Renal cortex interstitium (tissue), 11 donors: ENCODE measurements at regions not wholly inside any gene's neighbourhood (a gene's known extent, or its start where the extent isn't known, plus 50 kb on each side); places are given as distances from the start of the nearest gene placed in this dataset.

Experiments used
- DNase-seq, 11 donors: peaks; one replicate each; pipeline ENCODE4 v3.0.0-alpha.2; 2013; ENCODE audit warnings: low read depth in 9 of 11, low spot score in 4 of 11; ENCODE audit errors: extremely low read depth in 1 of 11

DNA sequence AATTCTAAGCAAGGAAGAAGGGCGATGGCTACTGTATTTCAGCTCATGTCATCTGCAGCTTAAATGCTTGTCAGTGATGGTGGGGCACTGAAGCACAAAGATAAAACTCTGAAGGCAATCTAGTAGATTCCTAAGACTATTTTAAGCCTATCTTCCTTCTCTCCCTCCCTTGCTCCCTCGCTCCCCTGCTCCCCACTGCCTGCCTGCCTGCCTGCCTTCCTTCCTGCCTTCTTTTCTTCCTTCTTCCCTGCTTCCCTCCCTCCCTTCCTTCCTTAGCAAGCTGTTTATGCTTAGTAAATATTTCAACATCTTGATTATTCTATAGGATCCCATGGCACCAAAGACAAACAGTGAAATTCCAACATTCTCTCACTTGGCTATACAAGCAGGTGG lies 99.6 kb downstream of the OXSM start:
- no peak for DNase-seq

DNA sequence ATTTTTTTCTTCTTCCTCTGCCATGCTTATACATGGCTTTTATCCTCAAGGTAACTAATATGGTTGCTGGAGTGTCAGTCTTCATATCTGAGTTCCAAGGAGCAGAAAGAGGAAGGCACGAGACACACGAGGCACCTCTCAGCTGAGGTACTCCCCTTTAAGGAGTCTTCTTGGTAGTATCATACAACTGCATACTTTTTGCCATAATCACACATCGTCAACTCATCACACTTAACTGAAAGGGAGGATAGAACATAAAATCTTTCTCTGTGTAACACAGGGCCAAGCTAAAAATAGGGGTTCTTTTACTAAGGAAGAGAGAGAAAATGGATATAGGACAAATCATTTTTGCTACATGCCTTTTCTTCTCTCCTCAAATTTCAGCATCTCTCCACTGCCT lies 104.2 kb downstream of the OXSM start:
- no peak for DNase-seq

DNA sequence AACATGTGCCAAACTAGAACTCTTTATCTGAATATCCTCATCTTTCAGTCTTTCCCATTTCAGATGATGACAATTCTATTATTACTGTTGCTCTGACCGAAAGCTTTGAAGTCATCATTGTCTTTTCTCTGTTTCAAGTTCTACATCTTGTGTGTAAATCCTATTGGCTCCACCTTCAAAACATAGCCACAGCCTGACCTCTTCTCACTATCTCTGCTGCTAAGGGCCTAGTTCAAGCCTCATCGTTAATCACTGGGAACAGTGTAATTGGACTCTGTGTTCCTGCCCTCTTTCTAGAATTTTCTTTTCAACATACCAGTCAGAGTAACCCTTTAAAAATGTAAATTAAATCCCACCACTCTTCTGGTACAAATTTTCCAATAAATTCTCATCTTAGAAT lies 105.1 kb downstream of the OXSM start:
- no peak for DNase-seq

DNA sequence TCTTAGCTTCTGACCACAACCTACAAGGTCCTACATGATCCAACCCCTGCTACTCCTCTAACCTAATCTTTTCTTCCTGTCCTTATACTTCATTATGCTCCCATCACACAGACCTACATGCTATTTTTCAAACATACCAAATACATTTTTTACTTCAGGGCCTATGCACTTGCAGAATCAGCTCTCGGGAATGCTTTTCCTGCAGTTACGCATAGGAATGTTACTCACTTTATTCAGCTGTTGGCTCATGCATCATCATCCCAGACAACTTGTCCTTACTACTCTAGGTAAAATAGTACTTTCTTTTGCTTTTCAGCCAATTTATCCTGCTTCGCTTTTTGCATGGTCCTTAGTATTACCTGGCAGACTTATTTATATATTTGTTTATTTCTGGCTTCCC lies 105.6 kb downstream of the OXSM start:
- DNase-seq = no peak

GRCh38 chr3:25897019-25897418 lies 107.1 kb downstream of the OXSM start:
- DNase-seq = no peak

- DNase-seq = no peak
These were observed 109.6 kb downstream of the OXSM start for GRCh38 chr3:25899352-25900101.

DNA sequence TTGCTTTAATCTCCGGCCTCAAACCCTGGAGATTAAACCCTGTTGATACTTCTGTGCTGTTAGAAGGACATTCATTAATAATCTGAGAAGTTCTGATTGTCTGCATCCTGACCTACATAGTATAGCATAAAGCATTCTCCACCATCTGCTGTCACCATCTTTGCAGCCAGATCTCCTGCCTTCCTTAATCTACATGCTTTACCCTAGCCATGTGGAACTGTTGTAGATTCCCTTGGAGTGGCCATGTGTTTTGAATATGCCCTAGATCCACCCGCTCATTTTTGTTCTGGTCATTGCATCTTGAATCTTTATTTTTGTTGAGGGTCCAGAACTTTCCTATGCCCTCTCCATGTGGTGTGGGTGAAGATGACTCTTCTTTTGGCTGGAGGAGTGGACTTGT lies 110.3 kb downstream of the OXSM start:
- no peak for DNase-seq

GRCh38 chr3:25901796-25902195 lies 111.9 kb downstream of the OXSM start:
- DNase-seq = no peak

- no peak for DNase-seq
These were observed 112.7 kb downstream of the OXSM start for GRCh38 chr3:25902586-25902985.

GRCh38 chr3:25903371-25904129 lies 113.7 kb downstream of the OXSM start:
- no peak for DNase-seq

DNA sequence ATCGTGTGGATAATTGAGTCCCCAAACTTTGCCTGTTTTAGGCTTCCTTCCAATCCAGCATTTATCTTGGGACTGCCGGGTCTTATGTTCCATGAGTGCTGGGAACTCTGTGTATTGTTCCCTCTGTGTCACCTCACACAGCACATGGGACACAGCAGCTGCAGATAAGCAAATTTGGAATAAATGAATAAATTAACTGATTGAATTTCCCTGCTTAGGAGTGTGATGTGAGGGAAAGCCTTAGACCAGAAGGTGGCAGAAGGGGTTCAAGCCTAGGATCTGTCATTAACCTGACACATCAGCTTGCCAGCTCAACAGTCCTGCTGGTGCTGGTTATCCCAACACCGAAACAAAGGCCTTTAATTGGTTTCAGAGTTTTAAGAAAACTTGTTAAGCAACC lies 114.3 kb downstream of the OXSM start:
- peak in 1 of 11 donors; percentile 12 for DNase-seq

GRCh38 chr3:25906132-25906906 lies 116.4 kb downstream of the OXSM start:
- no peak for DNase-seq

DNA sequence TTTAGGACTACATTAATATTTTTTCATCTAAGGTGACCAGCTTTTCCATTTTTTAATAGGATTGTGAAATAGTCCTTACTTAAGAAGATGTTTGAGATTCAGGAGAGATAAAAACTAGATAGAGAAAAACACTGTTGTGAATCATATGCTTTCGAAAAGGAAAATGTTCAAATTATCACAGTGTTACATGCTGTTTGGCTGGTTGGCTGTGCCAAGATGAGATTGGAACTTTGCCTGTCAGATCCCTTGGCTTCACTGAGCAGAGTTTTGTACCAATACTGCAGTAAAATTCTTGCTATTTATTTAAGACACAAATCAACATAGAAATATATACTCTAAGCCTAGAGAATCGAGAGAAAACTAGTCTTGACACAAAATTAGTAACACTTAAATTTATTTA lies 117.2 kb downstream of the OXSM start:
- no peak for DNase-seq

- DNase-seq = no peak
These were observed 120.2 kb downstream of the OXSM start for GRCh38 chr3:25910105-25910504.

DNA sequence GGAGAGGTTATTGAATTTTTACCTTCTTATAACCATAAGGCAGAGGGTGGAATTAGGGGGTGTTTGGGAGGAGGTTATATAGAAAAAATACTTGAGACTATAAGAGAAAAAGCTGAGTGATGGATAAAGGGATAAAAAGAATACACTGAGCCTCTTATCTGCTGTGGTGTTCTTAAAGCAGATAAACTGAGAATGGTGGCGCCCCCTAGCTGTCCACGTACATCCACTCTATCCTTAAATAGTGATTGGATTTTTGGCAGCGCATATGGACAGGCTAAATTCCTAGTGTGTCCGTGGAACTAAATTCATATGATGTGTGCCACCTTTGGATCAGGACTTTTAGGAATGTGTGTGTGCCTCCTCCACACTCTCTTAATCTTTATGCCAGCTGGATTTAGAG lies 121.1 kb downstream of the OXSM start:
- DNase-seq = no peak

GRCh38 chr3:25911525-25912295 lies 121.8 kb downstream of the OXSM start:
- DNase-seq = no peak

DNA sequence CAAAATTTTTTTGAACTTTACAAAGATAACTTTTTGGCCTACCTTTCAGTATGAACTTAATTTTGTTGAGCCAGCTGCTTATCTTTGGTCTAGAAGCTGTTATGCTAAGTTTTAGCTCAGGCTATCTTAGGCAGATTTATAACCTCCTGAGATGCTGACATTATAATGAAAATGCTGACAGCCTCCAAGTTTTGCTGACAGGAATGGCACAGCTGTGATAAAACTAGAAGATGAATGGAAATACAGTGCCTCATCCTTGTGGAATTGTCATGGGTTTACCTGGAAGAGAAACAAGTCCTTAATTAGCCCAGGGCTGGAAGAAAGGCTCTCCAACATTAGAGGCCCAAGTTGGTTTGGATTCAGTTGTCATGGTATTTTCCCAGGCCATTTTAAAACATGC lies 123.3 kb downstream of the OXSM start:
- DNase-seq = no peak

DNA sequence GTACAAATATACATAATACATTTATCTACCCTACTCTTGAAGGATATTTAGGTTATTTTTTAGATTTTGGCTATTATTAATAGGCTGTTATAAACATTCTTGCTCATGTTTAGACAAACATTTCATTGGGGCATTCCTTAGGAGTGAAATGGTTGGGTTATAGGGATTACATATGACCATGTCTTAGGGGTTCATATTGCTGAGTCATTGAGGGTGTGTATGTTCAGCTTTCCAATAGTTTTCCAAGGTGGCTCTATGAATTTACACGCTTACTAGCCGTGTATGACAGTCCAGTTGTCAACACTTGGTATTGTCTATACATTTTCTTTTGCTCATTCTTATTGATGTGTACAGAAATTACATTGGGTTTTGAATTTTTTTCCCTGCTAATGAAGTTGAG lies 125.8 kb downstream of the OXSM start:
- no peak for DNase-seq

DNA sequence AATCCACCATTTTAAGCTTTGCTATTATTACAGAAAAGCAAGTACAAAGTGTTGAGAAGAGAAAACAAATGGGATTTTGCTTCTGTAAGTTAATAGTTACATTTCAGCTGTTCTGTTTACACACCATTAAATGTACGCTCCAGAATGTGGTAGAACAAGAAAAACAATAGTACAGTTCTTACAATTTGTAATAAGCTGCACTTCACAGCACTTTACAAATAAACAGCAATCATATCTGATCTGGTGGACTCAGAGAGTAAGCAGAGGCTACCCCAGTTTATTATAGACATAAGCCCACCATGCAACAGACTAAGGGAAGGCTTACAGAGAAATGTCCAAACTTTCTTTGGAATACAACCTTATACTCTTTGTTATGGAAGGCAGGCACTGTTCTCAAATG lies 126.4 kb downstream of the OXSM start:
- peak in 2 of 11 donors; percentile 27 to 40 for DNase-seq
